HepG2 (cell line): ENCODE measurements at regions not wholly inside any gene's neighbourhood (a gene's known extent, or its start where the extent isn't known, plus 50 kb on each side); places are given as distances from the start of the nearest gene placed in this dataset.

Experiments used
- AKAP8 ChIP-seq: sonication (generic); formaldehyde crosslinking; IDR thresholded peaks from 2 replicates; pipeline ENCODE4 v1.5.1; 2020; ENCODE audit warnings: mild to moderate bottlenecking, missing genetic modification reagents
- CHCHD3 ChIP-seq: sonication (generic); formaldehyde crosslinking; IDR thresholded peaks from 2 replicates; pipeline ENCODE4 v1.8.0; 2022; ENCODE audit warnings: mild to moderate bottlenecking, missing genetic modification reagents, moderate library complexity
- HNRNPL ChIP-seq: fragments of 200-400 bp; formaldehyde crosslinking; IDR thresholded peaks from 2 replicates; pipeline ENCODE4 v1.6.1; 2017; ENCODE audit warnings: mild to moderate bottlenecking, low read depth, low read length
- PRMT3 ChIP-seq: sonication (generic); formaldehyde crosslinking; IDR thresholded peaks from 2 replicates; pipeline ENCODE4 v1.8.1; 2022; ENCODE audit warnings: low read depth, mild to moderate bottlenecking, moderate library complexity, missing genetic modification reagents, borderline replicate concordance
- ZGPAT ChIP-seq: IDR thresholded peaks from 2 replicates; pipeline ENCODE4 v1.6.1; 2016; ENCODE audit warnings: mild to moderate bottlenecking
- ZNF687 ChIP-seq: sonication (generic); formaldehyde crosslinking; IDR thresholded peaks from 2 replicates; pipeline ENCODE4 v1.5.1; 2020; ENCODE audit warnings: mild to moderate bottlenecking, missing genetic modification reagents, moderate library complexity
- ZNF784 ChIP-seq: sonication (generic); formaldehyde crosslinking; IDR thresholded peaks from 2 replicates; pipeline ENCODE4 v1.5.1; 2020; ENCODE audit warnings: missing genetic modification reagents, mild to moderate bottlenecking, borderline replicate concordance
- TF ChIP-seq, protein P1 (sequence below): sonication (generic); formaldehyde crosslinking; IDR thresholded peaks from 2 replicates; pipeline ENCODE4 v1.4.0; 2020; ENCODE audit warnings: missing genetic modification reagents, borderline replicate concordance

DNA sequence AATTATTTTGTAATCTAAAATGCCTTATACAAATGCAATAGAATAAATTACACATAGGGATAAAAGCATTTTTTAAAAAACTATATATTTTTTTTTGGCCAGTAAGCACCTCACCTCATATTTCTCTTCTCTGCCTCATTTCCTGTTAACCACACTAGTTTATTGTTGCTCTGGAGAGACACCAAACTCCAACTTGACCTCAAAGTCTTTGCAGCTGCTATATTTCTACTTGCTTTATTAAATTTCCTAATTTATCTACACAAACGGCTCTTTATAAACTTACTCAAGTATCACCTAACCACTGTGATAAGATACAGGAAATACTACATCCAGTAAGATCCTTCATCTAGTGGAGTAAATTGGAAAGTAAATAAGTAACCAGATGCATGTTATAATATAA is 622.3 kb downstream of the C12orf50 start (continued):
- no peak for TF ChIP-seq ZNF687 (CRISPR knock-in tag)
- TF ChIP-seq ZNF784 (CRISPR knock-in tag): no peak
- TF ChIP-seq PRMT3: no peak
- TF ChIP-seq, protein P1, sequence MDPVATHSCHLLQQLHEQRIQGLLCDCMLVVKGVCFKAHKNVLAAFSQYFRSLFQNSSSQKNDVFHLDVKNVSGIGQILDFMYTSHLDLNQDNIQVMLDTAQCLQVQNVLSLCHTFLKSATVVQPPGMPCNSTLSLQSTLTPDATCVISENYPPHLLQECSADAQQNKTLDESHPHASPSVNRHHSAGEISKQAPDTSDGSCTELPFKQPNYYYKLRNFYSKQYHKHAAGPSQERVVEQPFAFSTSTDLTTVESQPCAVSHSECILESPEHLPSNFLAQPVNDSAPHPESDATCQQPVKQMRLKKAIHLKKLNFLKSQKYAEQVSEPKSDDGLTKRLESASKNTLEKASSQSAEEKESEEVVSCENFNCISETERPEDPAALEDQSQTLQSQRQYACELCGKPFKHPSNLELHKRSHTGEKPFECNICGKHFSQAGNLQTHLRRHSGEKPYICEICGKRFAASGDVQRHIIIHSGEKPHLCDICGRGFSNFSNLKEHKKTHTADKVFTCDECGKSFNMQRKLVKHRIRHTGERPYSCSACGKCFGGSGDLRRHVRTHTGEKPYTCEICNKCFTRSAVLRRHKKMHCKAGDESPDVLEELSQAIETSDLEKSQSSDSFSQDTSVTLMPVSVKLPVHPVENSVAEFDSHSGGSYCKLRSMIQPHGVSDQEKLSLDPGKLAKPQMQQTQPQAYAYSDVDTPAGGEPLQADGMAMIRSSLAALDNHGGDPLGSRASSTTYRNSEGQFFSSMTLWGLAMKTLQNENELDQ (CRISPR knock-in tag): no peak
- TF ChIP-seq AKAP8 (CRISPR knock-in tag): no peak
- TF ChIP-seq CHCHD3 (CRISPR knock-in tag): no peak
- TF ChIP-seq HNRNPL: no peak
- TF ChIP-seq ZGPAT (CRISPR knock-in tag): no peak
